NB4 (cell line): ENCODE measurements at regions not wholly inside any gene's neighbourhood (a gene's known extent, or its start where the extent isn't known, plus 50 kb on each side); places are given as distances from the start of the nearest gene placed in this dataset.

Experiments used
- POLR2A ChIP-seq: IDR thresholded peaks from 2 replicates; pipeline ENCODE4 v1.6.1; 2011; ENCODE audit warnings: mild to moderate bottlenecking; ENCODE audit not compliant: insufficient read length; ENCODE audit errors: extremely low read depth
- TF ChIP-seq, protein P1 (sequence below): IDR thresholded peaks from one replicate; pipeline ENCODE4 v1.5.1; 2012; ENCODE audit warnings: low read depth, low read length
- TF ChIP-seq, protein P2 (sequence below): IDR thresholded peaks from 2 replicates; pipeline ENCODE4 v1.6.1; 2011; ENCODE audit warnings: low read depth, low read length

DNA sequence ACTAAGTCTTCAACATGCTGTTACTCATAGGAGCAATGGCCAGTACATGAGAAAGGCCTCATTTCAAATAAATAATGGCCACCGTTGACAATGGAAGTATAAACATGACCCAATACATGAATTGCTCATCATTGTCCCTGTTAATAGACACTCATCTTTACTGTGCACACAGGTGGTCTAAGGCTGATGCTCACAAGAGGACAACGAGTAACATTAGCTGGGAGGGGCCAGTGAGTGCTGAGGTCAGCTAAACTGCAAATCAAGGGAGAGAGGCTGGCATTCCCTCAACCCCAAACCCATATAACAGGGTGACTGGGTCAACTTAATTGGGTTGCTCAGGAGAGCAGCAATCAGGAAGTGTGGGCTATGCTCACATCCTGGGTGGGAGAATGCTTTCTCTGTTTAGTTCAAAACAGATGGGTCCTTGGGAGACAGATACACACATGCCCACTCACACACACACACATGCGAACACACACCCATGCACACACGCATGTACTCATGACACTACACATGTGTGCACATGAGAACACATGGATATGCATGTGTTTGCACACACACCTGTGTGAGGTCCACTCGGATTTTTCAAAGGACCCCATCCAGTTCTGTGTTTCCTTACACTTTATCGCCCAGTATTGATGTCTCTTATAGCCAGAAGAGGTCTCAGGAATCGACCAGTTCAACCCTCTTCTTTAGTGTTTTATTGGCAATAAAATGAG is 172.0 kb downstream of the INHBB start:
- TF ChIP-seq, protein P1, sequence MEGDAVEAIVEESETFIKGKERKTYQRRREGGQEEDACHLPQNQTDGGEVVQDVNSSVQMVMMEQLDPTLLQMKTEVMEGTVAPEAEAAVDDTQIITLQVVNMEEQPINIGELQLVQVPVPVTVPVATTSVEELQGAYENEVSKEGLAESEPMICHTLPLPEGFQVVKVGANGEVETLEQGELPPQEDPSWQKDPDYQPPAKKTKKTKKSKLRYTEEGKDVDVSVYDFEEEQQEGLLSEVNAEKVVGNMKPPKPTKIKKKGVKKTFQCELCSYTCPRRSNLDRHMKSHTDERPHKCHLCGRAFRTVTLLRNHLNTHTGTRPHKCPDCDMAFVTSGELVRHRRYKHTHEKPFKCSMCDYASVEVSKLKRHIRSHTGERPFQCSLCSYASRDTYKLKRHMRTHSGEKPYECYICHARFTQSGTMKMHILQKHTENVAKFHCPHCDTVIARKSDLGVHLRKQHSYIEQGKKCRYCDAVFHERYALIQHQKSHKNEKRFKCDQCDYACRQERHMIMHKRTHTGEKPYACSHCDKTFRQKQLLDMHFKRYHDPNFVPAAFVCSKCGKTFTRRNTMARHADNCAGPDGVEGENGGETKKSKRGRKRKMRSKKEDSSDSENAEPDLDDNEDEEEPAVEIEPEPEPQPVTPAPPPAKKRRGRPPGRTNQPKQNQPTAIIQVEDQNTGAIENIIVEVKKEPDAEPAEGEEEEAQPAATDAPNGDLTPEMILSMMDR: no peak
- TF ChIP-seq, protein P2, sequence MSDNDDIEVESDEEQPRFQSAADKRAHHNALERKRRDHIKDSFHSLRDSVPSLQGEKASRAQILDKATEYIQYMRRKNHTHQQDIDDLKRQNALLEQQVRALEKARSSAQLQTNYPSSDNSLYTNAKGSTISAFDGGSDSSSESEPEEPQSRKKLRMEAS: no peak
- TF ChIP-seq POLR2A: no peak
